ENCODE measurements at regions not wholly inside any gene's neighbourhood (a gene's known extent, or its start where the extent isn't known, plus 50 kb on each side); places are given as distances from the start of the nearest gene placed in this dataset.
"Not testable (repeated sequence)": the region's sequence is repeated elsewhere in the genome, so short reads cannot be mapped to it uniquely, and the experiment has no call there.

DNA sequence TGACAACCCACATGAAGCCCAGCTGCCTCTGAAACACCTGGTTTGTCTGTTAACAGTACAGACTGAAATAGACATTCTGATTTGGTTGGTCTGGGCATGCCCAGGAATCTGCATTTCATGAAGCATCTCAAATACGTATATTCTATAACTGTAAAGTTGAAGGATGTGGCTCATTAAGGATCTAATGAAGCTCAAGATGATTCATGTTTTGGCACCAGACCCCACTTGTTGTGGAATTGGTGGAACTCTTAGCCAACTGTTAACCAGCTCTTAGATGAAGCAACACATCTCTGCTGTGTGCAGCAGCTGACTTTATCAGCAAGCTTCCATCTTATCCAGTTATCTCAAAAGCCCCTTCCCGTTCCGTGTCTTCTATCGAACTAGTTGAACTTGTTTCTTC, 232.2 kb downstream of the INSC start:
- no peak for TF ChIP-seq CTCF (IDR thresholded peaks at IDR 0.05; ENCODE audit: insufficient read depth, low read depth, low read length, missing control alignments)
- H3K4me3 ChIP-seq (ENCODE audit: low read length) = no peak overlapping the region
- DNase-seq (ENCODE audit: low read depth) = no peak

- TF ChIP-seq CTCF (IDR thresholded peaks at IDR 0.05; ENCODE audit: insufficient read depth, low read depth, low read length, missing control alignments) = no peak
- DNase-seq (ENCODE audit: low read depth) = no peak
- no peak overlapping the region for H3K4me3 ChIP-seq (ENCODE audit: low read length)
Observed at GRCh38 chr11:15347969-15348734, 233.4 kb downstream of the INSC start.

DNA sequence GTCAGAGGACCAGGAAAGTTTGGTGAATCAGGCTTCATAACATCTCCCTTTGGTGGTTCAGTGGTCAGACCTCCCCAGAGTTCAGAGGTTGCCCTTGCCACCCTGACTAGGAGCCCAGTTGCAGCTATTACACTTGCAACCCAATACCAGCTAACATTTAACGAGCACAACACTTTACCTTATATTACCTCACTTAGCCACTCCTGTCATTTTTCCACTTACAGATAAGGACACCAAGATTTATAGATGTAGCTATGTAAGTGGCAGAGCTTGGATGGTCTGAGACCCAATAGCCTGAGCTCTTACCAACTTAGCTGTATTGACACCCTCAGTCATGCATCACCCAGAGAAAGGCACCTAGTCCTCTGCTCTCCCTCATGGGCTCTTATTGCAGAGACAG, 234.7 kb downstream of the INSC start:
- no peak for TF ChIP-seq CTCF (IDR thresholded peaks at IDR 0.05; ENCODE audit: insufficient read depth, low read depth, low read length, missing control alignments)
- DNase-seq (ENCODE audit: low read depth) = no peak
- no peak overlapping the region for H3K4me3 ChIP-seq (ENCODE audit: low read length)

DNA sequence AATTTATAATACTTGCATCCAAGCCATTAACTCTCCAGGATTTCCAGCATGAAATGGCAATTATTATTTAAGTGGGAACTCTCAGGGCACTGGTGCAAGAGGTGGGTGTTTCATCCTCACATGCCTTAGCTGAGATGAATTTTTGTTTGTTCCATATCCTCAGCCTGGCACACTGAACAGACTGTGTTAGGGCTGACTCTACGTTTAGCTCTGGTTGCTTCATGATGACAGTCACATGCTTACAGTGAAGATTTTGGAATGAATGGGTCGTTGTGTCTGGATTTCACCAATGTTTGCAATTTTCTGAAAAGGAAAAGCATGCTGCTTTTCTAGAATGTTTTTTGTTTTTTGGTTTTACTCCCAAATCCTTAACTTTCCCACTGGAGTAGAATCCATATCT, 246.6 kb downstream of the INSC start:
- H3K4me3 ChIP-seq (ENCODE audit: low read length) = no peak overlapping the region
- no peak for DNase-seq (ENCODE audit: low read depth)
- no peak for TF ChIP-seq CTCF (IDR thresholded peaks at IDR 0.05; ENCODE audit: insufficient read depth, low read depth, low read length, missing control alignments)

DNA sequence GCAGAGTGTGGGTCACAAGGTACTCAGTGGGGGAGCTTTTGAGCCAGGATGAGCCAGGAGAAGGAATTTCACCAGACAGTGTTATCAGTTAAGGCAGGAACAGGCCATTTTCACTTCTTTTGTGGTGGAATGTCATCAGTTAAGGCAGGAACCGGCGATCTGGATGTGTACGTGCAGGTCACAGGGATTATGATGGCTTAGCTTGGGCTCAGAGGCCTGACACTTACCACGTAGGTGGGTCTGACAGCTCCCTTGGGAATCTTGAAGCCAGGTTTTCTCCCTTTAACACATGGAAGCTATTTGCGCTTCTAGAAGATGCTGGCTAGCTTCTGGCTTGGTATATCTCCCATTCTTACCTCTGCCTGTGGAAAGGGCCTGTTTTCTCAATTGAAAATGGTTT, 250.6 kb downstream of the INSC start:
- DNase-seq (ENCODE audit: low read depth); H3K4me3 ChIP-seq (ENCODE audit: low read length): not testable (repeated sequence)

- no peak for DNase-seq (ENCODE audit: low read depth)
- TF ChIP-seq CTCF (IDR thresholded peaks at IDR 0.05; ENCODE audit: insufficient read depth, low read depth, low read length, missing control alignments) = no peak
- no peak overlapping the region for H3K4me3 ChIP-seq (ENCODE audit: low read length)
Observed at GRCh38 chr11:15367695-15368094, 253.0 kb downstream of the INSC start.

DNA sequence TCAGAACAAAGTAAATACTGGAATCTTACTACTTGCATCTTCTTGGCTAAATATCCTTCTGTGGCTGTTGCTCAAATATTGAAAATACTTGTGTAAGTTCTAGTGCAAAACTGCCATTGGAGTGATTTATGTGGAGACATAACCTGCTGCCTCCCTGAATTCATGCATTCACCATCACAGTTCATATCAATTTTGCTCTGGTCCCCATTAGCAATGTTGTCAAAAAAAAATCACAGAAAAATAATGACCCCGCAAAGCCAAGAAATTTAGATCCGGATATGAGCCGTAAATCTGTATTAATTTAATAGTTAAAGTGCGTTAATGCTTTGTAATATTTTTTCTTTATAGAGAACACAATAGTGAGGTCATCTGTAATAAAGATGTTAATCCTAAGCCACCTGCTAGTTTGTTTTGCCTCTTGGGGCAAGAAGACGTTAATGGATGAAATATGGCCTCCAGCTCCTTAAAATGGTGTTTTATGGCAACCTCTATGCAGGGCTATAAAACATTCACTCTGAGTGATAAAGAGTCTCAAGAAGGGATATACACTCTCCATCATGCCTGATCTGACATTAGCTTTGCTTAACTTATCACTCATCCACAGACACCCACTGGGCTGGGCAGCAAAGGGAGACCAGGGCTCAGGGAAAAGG, 255.9 kb downstream of the INSC start:
- no peak for TF ChIP-seq CTCF (IDR thresholded peaks at IDR 0.05; ENCODE audit: insufficient read depth, low read depth, low read length, missing control alignments)
- H3K4me3 ChIP-seq (ENCODE audit: low read length) = no peak overlapping the region
- DNase-seq (ENCODE audit: low read depth) = no peak

Measured in epithelial cell of esophagus (primary cell).